ENCODE measurements at regions not wholly inside any gene's neighbourhood (a gene's known extent, or its start where the extent isn't known, plus 50 kb on each side); places are given as distances from the start of the nearest gene placed in this dataset.

DNA sequence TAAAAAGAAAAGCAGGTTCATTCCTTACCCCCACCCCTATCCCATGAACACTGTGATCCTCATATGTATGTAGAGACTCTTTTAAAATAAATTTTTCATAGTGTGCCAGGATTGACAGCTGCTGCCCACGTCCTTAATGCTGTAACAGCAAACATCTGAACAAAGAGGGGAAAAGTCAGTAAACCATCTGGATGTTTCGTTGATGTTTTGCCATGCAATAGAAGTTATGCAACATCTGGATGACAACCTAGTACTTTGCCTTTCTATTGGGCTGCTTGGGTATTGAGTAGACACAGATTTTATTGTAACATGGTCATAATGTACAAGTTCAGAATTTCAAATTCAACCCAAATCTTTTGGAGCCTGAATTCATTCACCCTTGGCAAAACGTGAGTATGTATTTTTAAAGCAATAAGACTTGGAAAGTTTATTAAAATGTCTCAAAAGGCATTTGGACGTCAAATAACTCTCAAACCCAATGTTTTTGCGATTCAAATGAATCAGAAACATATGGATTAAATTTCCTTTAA is 500.3 kb downstream of the DHX35 start:
- no peak overlapping the region for H3K4me2 ChIP-seq (ENCODE audit: low read depth, low read length, poor library complexity, severe bottlenecking)
- H3F3A ChIP-seq (ENCODE audit: insufficient read depth), result no peaks in the 10 kb centered on the region
- no peaks in the 10 kb centered on the region for H3K27me3 ChIP-seq (ENCODE audit: low read length)
- no peaks in the 10 kb centered on the region for H3K9me2 ChIP-seq (replicated peaks; ENCODE audit: insufficient read depth, low read length)
- H3K9me3 ChIP-seq (ENCODE audit: insufficient read depth, low read length), result no peaks in the 10 kb centered on the region
- H3K36me3 ChIP-seq (ENCODE audit: low read length), result no peaks in the 10 kb centered on the region
- H3K4me3 ChIP-seq (ENCODE audit: insufficient read depth, low read length, poor library complexity, severe bottlenecking), result no peak overlapping the region
- no peak overlapping the region for H3K27ac ChIP-seq (ENCODE audit: low read depth, low read length)
- no peaks in the 10 kb centered on the region for H3K79me2 ChIP-seq (ENCODE audit: insufficient read depth, low read length)
- no peaks in the 10 kb centered on the region for H4K20me1 ChIP-seq (ENCODE audit: low read depth, low read length)
- H2AFZ ChIP-seq (ENCODE audit: low read depth, low read length, severe bottlenecking), result no peak overlapping the region
- no peak overlapping the region for H3K9ac ChIP-seq (ENCODE audit: low read length)
- TF ChIP-seq, protein P1, sequence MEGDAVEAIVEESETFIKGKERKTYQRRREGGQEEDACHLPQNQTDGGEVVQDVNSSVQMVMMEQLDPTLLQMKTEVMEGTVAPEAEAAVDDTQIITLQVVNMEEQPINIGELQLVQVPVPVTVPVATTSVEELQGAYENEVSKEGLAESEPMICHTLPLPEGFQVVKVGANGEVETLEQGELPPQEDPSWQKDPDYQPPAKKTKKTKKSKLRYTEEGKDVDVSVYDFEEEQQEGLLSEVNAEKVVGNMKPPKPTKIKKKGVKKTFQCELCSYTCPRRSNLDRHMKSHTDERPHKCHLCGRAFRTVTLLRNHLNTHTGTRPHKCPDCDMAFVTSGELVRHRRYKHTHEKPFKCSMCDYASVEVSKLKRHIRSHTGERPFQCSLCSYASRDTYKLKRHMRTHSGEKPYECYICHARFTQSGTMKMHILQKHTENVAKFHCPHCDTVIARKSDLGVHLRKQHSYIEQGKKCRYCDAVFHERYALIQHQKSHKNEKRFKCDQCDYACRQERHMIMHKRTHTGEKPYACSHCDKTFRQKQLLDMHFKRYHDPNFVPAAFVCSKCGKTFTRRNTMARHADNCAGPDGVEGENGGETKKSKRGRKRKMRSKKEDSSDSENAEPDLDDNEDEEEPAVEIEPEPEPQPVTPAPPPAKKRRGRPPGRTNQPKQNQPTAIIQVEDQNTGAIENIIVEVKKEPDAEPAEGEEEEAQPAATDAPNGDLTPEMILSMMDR (IDR thresholded peaks at IDR 0.05; ENCODE audit: insufficient read depth, low read length, poor library complexity, severe bottlenecking), result no peak
- no peak for TF ChIP-seq EZH2phosphoT487 (conservative IDR thresholded peaks at IDR 0.05; ENCODE audit: low read length)

DNA sequence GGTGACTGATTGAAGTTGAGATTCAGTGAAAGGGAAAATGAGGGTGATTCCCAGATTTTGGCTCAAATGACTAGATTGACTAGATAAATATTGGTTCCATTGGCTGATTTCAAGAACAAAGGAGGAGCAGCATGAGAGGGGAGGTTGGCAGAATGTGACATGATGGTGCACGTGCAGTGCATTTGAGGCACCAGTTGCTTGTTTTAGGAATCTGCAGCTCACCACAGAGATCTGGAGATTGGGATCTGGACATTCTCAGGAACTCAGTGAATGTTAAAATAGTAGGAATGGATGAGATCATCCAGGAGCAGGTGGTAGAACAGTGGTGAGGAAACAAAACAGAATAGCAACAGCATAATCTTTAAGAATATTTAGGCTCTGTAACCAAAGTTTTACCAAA is 496.3 kb downstream of the DHX35 start:
- no peaks in the 10 kb centered on the region for H3K9me3 ChIP-seq (ENCODE audit: insufficient read depth, low read length)
- H3K9ac ChIP-seq (ENCODE audit: low read length), result no peak overlapping the region
- no peak overlapping the region for H3K27ac ChIP-seq (ENCODE audit: low read depth, low read length)
- H3K79me2 ChIP-seq (ENCODE audit: insufficient read depth, low read length), result no peaks in the 10 kb centered on the region
- H3K36me3 ChIP-seq (ENCODE audit: low read length), result no peaks in the 10 kb centered on the region
- no peaks in the 10 kb centered on the region for H4K20me1 ChIP-seq (ENCODE audit: low read depth, low read length)
- H3K9me2 ChIP-seq (replicated peaks; ENCODE audit: insufficient read depth, low read length), result no peaks in the 10 kb centered on the region
- H2AFZ ChIP-seq (ENCODE audit: low read depth, low read length, severe bottlenecking), result no peak overlapping the region
- no peak overlapping the region for H3K4me3 ChIP-seq (ENCODE audit: insufficient read depth, low read length, poor library complexity, severe bottlenecking)
- TF ChIP-seq, protein P1 (IDR thresholded peaks at IDR 0.05; ENCODE audit: insufficient read depth, low read length, poor library complexity, severe bottlenecking), result no peak
- no peak for TF ChIP-seq EZH2phosphoT487 (conservative IDR thresholded peaks at IDR 0.05; ENCODE audit: low read length)
- no peaks in the 10 kb centered on the region for H3K27me3 ChIP-seq (ENCODE audit: low read length)
- no peak overlapping the region for H3K4me2 ChIP-seq (ENCODE audit: low read depth, low read length, poor library complexity, severe bottlenecking)
- H3F3A ChIP-seq (ENCODE audit: insufficient read depth), result no peaks in the 10 kb centered on the region

DNA sequence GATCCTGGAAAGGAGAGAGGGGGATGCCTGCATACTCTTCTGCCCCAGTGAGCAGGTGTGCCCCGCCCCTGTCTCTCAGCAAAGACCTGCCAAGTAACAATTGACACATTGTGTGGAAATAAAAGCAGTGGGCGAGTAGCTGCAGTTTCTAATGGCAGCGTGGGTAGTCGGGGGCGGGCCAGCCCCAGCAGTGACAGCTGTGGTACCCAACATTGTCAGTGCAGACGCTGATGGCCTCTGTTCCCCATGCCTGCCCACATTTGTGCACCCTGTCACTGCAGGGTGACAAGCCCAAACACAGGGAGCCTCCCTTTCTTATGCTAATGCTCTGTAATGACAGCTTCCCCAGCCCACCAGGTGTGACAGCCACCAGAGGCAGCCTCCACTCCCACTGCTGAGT is 491.7 kb downstream of the DHX35 start:
- Histone ChIP-seq H3K27ac (ENCODE audit: low read depth, low read length) (no peak overlapping the region), H3K36me3 (ENCODE audit: low read length) (no peaks in the 10 kb centered on the region), H3K79me2 (ENCODE audit: insufficient read depth, low read length) (no peaks in the 10 kb centered on the region), H3F3A (ENCODE audit: insufficient read depth) (no peaks in the 10 kb centered on the region), H4K20me1 (ENCODE audit: low read depth, low read length) (no peaks in the 10 kb centered on the region), H3K4me3 (ENCODE audit: insufficient read depth, low read length, poor library complexity, severe bottlenecking) (no peak overlapping the region), H3K9me3 (ENCODE audit: insufficient read depth, low read length) (no peaks in the 10 kb centered on the region), H2AFZ (ENCODE audit: low read depth, low read length, severe bottlenecking) (no peak overlapping the region), H3K4me2 (ENCODE audit: low read depth, low read length, poor library complexity, severe bottlenecking) (no peak overlapping the region), H3K9me2 (replicated peaks; ENCODE audit: insufficient read depth, low read length) (no peaks in the 10 kb centered on the region), H3K9ac (ENCODE audit: low read length) (no peak overlapping the region), H3K27me3 (ENCODE audit: low read length) (no peaks in the 10 kb centered on the region)
- no peak for TF ChIP-seq EZH2phosphoT487 (conservative IDR thresholded peaks at IDR 0.05; ENCODE audit: low read length)
- TF ChIP-seq, protein P1 (IDR thresholded peaks at IDR 0.05; ENCODE audit: insufficient read depth, low read length, poor library complexity, severe bottlenecking), result no peak

Measured in SU-DHL-6 (cell line).